Natural killer cell (primary cell): ENCODE measurements at regions not wholly inside any gene's neighbourhood (a gene's known extent, or its start where the extent isn't known, plus 50 kb on each side); places are given as distances from the start of the nearest gene placed in this dataset.

Source experiments
- ATAC-seq, 3 donors: fragments of 150-1000 bp in 2 of 3; fragments of 200-7000 bp in 1 of 3; cut with Tn5 transposase; 1 replicate in 1 of 3; 2 replicates in 2 of 3; pipeline ENCODE4 v1.10.0; 2021; ENCODE audit warnings: mild to moderate bottlenecking in 2 of 3, moderate library complexity in 2 of 3
- DNase-seq, 2 donors: peaks; one replicate each; pipeline versions ENCODE4 v3.0.0 to v3.0.0-alpha.2; 2013 to 2021; ENCODE audit warnings: mixed read lengths in 1 of 2
- H3K27ac ChIP-seq: one replicate; pipeline ENCODE4 v1.5.1; 2013; ENCODE audit warnings: mild to moderate bottlenecking, low read length
- H3K27me3 ChIP-seq: one replicate; pipeline ENCODE4 v1.6.1; 2013; ENCODE audit warnings: low read length; ENCODE audit not compliant: control insufficient read depth, insufficient read depth
- H3K36me3 ChIP-seq: one replicate; pipeline ENCODE4 v1.6.1; 2013; ENCODE audit warnings: low read length; ENCODE audit not compliant: control insufficient read depth, insufficient read depth
- H3K4me1 ChIP-seq: one replicate; pipeline ENCODE4 v1.6.1; 2013; ENCODE audit warnings: low read length; ENCODE audit not compliant: control insufficient read depth, insufficient read depth
- H3K4me3 ChIP-seq: one replicate; pipeline ENCODE4 v1.5.1; 2013; ENCODE audit warnings: low read length
- H3K9me3 ChIP-seq: one replicate; pipeline ENCODE4 v1.6.1; 2013; ENCODE audit warnings: low read length; ENCODE audit not compliant: control insufficient read depth, insufficient read depth
- H3K27ac Mint-ChIP-seq, 2 donors: one replicate each; pipeline ENCODE4 v1.8.0; 2022; ENCODE audit warnings: mild to moderate bottlenecking in 2 of 2, mixed read lengths in 2 of 2, moderate library complexity in 1 of 2
- H3K27me3 Mint-ChIP-seq, 2 donors: one replicate each; pipeline ENCODE4 v1.8.0; 2022; ENCODE audit warnings: low read depth in 2 of 2, mixed read lengths in 2 of 2
- H3K36me3 Mint-ChIP-seq: one replicate; pipeline ENCODE4 v1.8.0; 2022; ENCODE audit warnings: mixed read lengths
- H3K4me1 Mint-ChIP-seq, 2 donors: one replicate each; pipeline ENCODE4 v1.8.0; 2022; ENCODE audit warnings: mixed read lengths in 2 of 2
- H3K4me3 Mint-ChIP-seq: one replicate; pipeline ENCODE4 v1.8.0; 2022; ENCODE audit warnings: mild to moderate bottlenecking, moderate library complexity, mixed read lengths
- H3K9me3 Mint-ChIP-seq, 2 donors: one replicate each; pipeline ENCODE4 v1.8.0; 2022; ENCODE audit warnings: mixed read lengths in 2 of 2
- CTCF ChIP-seq: fragments of 200-600 bp; IDR thresholded peaks from one replicate; pipeline ENCODE4 v1.8.0; 2022; ENCODE audit warnings: antibody characterized with exemption
- WGBS: methylation state at CpG from one replicate; pipeline ENCODE4 v1.1.7; 2013; ENCODE audit warnings: missing lambda C conversion rate; ENCODE audit not compliant: insufficient coverage; 5-methylcytosine and 5-hydroxymethylcytosine counted together
- intact Hi-C: fragments of 100-400 bp; cut with micrococcal nuclease; formaldehyde crosslinking; loops from one replicate; pipeline ENCODE4 v1.14.2; 2022

- no peak overlapping the region for H3K4me3 ChIP-seq
- no peak overlapping the region for H3K27ac Mint-ChIP-seq
- H3K27me3 ChIP-seq, result no peaks in the 10 kb centered on the region
- H3K27ac ChIP-seq, result no peak overlapping the region
- H3K9me3 ChIP-seq, result peaks cover 3% of the 10 kb centered on the region
- DNase-seq (no peak), ATAC-seq (no peak)
- peaks cover 4 to 6% of the 10 kb centered on the region in 2 donors for H3K9me3 Mint-ChIP-seq
- H3K36me3 ChIP-seq, result no peaks in the 10 kb centered on the region
- no peaks in the 10 kb centered on the region for H3K4me1 Mint-ChIP-seq
- H3K27me3 Mint-ChIP-seq, result no peaks in the 10 kb centered on the region
- no peaks in the 10 kb centered on the region for H3K36me3 Mint-ChIP-seq
- intact Hi-C loops, result no loop called here
- H3K4me1 ChIP-seq, result no peaks in the 10 kb centered on the region
- no peak for TF ChIP-seq CTCF
- WGBS, result no CpG with 5 or more reads among the region's 2 CpGs
- no peak overlapping the region for H3K4me3 Mint-ChIP-seq
These were observed 849.6 kb upstream of the INTU start for GRCh38 chr4:126783191-126783590.

DNA sequence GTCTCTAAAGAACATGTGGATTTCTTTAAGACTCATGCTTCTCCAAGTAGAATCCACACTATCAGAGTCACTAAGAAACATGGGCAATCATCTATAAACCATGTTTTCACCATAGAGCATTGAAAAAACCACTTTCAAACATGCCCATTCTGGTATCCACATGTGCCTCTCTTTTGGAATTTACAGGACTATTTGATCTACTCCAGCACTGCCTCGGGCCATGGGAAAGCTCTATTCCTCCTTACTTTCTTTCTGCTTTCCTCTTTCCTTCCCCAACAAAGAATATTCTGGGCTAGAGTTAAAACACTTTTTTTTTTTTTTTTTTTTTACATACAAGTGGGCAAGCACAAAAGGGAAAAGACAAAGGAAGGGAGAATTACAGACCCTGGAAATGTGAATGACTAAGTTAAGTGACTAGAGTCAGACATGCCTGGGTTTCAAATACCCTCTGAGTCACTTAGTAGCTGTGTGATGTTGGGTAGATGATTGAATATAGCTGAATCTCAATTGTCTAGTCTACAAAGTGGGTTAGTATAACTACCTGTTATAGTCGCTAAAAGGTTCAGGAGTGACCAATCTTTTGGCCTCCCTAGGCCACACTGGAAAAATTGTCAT is 847.7 kb upstream of the INTU start:
- no peaks in the 10 kb centered on the region for H3K4me1 ChIP-seq
- no peaks in the 10 kb centered on the region for H3K36me3 ChIP-seq
- no peaks in the 10 kb centered on the region for H3K9me3 ChIP-seq
- H3K4me3 ChIP-seq, result no peak overlapping the region
- Mint-ChIP-seq H3K9me3 (peaks cover 6 to 8% of the 10 kb centered on the region in 2 donors), H3K36me3 (no peaks in the 10 kb centered on the region), H3K4me1 (no peaks in the 10 kb centered on the region), H3K27ac (no peak overlapping the region), H3K4me3 (no peak overlapping the region), H3K27me3 (no peaks in the 10 kb centered on the region)
- DNase-seq (no peak), ATAC-seq (no peak)
- intact Hi-C loops, result no loop called here
- H3K27ac ChIP-seq, result no peak overlapping the region
- TF ChIP-seq CTCF, result no peak
- WGBS, result 83% methylated on average over 2 of the region's 2 CpGs
- H3K27me3 ChIP-seq, result no peaks in the 10 kb centered on the region

GRCh38 chr4:126790633-126791032 is 842.1 kb upstream of the INTU start:
- ATAC-seq (no peak), DNase-seq (no peak)
- Histone ChIP-seq H3K36me3 (no peaks in the 10 kb centered on the region), H3K27ac (no peak overlapping the region), H3K4me1 (no peaks in the 10 kb centered on the region), H3K4me3 (no peak overlapping the region), H3K27me3 (no peaks in the 10 kb centered on the region), H3K9me3 (no peaks in the 10 kb centered on the region)
- intact Hi-C loops, result no loop called here
- H3K4me1 Mint-ChIP-seq, result no peaks in the 10 kb centered on the region
- WGBS, result no CpG with 5 or more reads among the region's 1 CpG
- H3K27me3 Mint-ChIP-seq, result no peaks in the 10 kb centered on the region
- no peak for TF ChIP-seq CTCF
- no peak overlapping the region for H3K27ac Mint-ChIP-seq
- H3K4me3 Mint-ChIP-seq, result no peak overlapping the region
- H3K9me3 Mint-ChIP-seq, result peaks cover 8 to 10% of the 10 kb centered on the region in 2 donors
- H3K36me3 Mint-ChIP-seq, result no peaks in the 10 kb centered on the region

- H3K9me3 Mint-ChIP-seq, result peaks cover 5 to 6% of the 10 kb centered on the region in 2 donors
These were observed 838.4 kb upstream of the INTU start for GRCh38 chr4:126794363-126794762.

More at GRCh38 chr4:126794363-126794762, 838.4 kb upstream of the INTU start:
- Mint-ChIP-seq H3K36me3 (no peaks in the 10 kb centered on the region), H3K27me3 (no peaks in the 10 kb centered on the region), H3K27ac (no peak overlapping the region), H3K4me3 (no peak overlapping the region), H3K4me1 (no peaks in the 10 kb centered on the region)
- WGBS, result 90% methylated on average over 2 of the region's 2 CpGs
- H3K27me3 ChIP-seq, result no peaks in the 10 kb centered on the region
- no peak overlapping the region for H3K27ac ChIP-seq
- H3K36me3 ChIP-seq, result no peaks in the 10 kb centered on the region
- DNase-seq (no peak), ATAC-seq (no peak)
- intact Hi-C loops, result no loop called here
- H3K4me1 ChIP-seq, result no peaks in the 10 kb centered on the region
- no peaks in the 10 kb centered on the region for H3K9me3 ChIP-seq
- no peak overlapping the region for H3K4me3 ChIP-seq
- TF ChIP-seq CTCF, result no peak
